ENCODE measurements at regions not wholly inside any gene's neighbourhood (a gene's known extent, or its start where the extent isn't known, plus 50 kb on each side); places are given as distances from the start of the nearest gene placed in this dataset.

- TF ChIP-seq ZNF416 (CRISPR knock-in tag; IDR thresholded peaks at IDR 0.05) = no peak
- TF ChIP-seq, protein P1, sequence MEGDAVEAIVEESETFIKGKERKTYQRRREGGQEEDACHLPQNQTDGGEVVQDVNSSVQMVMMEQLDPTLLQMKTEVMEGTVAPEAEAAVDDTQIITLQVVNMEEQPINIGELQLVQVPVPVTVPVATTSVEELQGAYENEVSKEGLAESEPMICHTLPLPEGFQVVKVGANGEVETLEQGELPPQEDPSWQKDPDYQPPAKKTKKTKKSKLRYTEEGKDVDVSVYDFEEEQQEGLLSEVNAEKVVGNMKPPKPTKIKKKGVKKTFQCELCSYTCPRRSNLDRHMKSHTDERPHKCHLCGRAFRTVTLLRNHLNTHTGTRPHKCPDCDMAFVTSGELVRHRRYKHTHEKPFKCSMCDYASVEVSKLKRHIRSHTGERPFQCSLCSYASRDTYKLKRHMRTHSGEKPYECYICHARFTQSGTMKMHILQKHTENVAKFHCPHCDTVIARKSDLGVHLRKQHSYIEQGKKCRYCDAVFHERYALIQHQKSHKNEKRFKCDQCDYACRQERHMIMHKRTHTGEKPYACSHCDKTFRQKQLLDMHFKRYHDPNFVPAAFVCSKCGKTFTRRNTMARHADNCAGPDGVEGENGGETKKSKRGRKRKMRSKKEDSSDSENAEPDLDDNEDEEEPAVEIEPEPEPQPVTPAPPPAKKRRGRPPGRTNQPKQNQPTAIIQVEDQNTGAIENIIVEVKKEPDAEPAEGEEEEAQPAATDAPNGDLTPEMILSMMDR (IDR thresholded peaks at IDR 0.05) = no peak
- TF ChIP-seq IRF2 (CRISPR knock-in tag; IDR thresholded peaks at IDR 0.05; ENCODE audit: borderline replicate concordance, low read depth) = no peak
- TF ChIP-seq, protein P2, sequence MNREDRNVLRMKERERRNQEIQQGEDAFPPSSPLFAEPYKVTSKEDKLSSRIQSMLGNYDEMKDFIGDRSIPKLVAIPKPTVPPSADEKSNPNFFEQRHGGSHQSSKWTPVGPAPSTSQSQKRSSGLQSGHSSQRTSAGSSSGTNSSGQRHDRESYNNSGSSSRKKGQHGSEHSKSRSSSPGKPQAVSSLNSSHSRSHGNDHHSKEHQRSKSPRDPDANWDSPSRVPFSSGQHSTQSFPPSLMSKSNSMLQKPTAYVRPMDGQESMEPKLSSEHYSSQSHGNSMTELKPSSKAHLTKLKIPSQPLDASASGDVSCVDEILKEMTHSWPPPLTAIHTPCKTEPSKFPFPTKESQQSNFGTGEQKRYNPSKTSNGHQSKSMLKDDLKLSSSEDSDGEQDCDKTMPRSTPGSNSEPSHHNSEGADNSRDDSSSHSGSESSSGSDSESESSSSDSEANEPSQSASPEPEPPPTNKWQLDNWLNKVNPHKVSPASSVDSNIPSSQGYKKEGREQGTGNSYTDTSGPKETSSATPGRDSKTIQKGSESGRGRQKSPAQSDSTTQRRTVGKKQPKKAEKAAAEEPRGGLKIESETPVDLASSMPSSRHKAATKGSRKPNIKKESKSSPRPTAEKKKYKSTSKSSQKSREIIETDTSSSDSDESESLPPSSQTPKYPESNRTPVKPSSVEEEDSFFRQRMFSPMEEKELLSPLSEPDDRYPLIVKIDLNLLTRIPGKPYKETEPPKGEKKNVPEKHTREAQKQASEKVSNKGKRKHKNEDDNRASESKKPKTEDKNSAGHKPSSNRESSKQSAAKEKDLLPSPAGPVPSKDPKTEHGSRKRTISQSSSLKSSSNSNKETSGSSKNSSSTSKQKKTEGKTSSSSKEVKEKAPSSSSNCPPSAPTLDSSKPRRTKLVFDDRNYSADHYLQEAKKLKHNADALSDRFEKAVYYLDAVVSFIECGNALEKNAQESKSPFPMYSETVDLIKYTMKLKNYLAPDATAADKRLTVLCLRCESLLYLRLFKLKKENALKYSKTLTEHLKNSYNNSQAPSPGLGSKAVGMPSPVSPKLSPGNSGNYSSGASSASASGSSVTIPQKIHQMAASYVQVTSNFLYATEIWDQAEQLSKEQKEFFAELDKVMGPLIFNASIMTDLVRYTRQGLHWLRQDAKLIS (CRISPR knock-in tag; IDR thresholded peaks at IDR 0.05; ENCODE audit: borderline replicate concordance) = no peak
- TF ChIP-seq RELA (CRISPR knock-in tag; IDR thresholded peaks at IDR 0.05; ENCODE audit: borderline replicate concordance) = no peak
- TF ChIP-seq, protein P3, sequence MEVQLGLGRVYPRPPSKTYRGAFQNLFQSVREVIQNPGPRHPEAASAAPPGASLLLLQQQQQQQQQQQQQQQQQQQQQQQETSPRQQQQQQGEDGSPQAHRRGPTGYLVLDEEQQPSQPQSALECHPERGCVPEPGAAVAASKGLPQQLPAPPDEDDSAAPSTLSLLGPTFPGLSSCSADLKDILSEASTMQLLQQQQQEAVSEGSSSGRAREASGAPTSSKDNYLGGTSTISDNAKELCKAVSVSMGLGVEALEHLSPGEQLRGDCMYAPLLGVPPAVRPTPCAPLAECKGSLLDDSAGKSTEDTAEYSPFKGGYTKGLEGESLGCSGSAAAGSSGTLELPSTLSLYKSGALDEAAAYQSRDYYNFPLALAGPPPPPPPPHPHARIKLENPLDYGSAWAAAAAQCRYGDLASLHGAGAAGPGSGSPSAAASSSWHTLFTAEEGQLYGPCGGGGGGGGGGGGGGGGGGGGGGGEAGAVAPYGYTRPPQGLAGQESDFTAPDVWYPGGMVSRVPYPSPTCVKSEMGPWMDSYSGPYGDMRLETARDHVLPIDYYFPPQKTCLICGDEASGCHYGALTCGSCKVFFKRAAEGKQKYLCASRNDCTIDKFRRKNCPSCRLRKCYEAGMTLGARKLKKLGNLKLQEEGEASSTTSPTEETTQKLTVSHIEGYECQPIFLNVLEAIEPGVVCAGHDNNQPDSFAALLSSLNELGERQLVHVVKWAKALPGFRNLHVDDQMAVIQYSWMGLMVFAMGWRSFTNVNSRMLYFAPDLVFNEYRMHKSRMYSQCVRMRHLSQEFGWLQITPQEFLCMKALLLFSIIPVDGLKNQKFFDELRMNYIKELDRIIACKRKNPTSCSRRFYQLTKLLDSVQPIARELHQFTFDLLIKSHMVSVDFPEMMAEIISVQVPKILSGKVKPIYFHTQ (CRISPR knock-in tag; IDR thresholded peaks at IDR 0.05) = no peak
- no peak for TF ChIP-seq ETV6 (CRISPR knock-in tag; IDR thresholded peaks at IDR 0.05)
- no peak for TF ChIP-seq NR3C1 (CRISPR knock-in tag; conservative IDR thresholded peaks at IDR 0.05; ENCODE audit: low read depth)
- no peak for TF ChIP-seq NR2C2 (CRISPR knock-in tag; IDR thresholded peaks at IDR 0.05)
- TF ChIP-seq USF2 (CRISPR knock-in tag; IDR thresholded peaks at IDR 0.05) = no peak
- TF ChIP-seq CREB1 (CRISPR knock-in tag; IDR thresholded peaks at IDR 0.05) = no peak
- TF ChIP-seq JUN (CRISPR knock-in tag; IDR thresholded peaks at IDR 0.05) = no peak
- no peak for TF ChIP-seq NFYB (CRISPR knock-in tag; conservative IDR thresholded peaks at IDR 0.05; ENCODE audit: low read depth)
- no peak for TF ChIP-seq ZNF671 (CRISPR knock-in tag; IDR thresholded peaks at IDR 0.05)
Measured at GRCh38 chr2:54059986-54060385, 55.4 kb upstream of the ACYP2 start.
